ENCODE measurements at regions not wholly inside any gene's neighbourhood (a gene's known extent, or its start where the extent isn't known, plus 50 kb on each side); places are given as distances from the start of the nearest gene placed in this dataset.
A peak's percentile ranks its signal among the peaks of the same experiment; 100 is the strongest.

- no peak for ATAC-seq
- no peak for DNase-seq
Measured at GRCh38 chr5:110073534-110073933, 383.8 kb downstream of the MAN2A1 start.

GRCh38 chr5:110075656-110076055 is 385.9 kb downstream of the MAN2A1 start:
- DNase-seq (no peak), ATAC-seq (no peak)

GRCh38 chr5:110077147-110077546 is 387.4 kb downstream of the MAN2A1 start:
- DNase-seq (no peak), ATAC-seq (peak; percentile 55)

- DNase-seq, result no peak
- no peak for ATAC-seq
Measured at GRCh38 chr5:110082194-110082593, 392.5 kb downstream of the MAN2A1 start.

GRCh38 chr5:110082863-110083262 is 393.1 kb downstream of the MAN2A1 start:
- DNase-seq (no peak), ATAC-seq (no peak)

GRCh38 chr5:110085826-110086225 is 396.1 kb downstream of the MAN2A1 start:
- no peak for DNase-seq
- ATAC-seq, result no peak

- ATAC-seq (peak; percentile 94), DNase-seq (peak; percentile 58)
Measured at GRCh38 chr5:110086658-110087388, 397.1 kb downstream of the MAN2A1 start.

- ATAC-seq (no peak), DNase-seq (no peak)
Measured at GRCh38 chr5:110087829-110088228, 398.1 kb downstream of the MAN2A1 start.

GRCh38 chr5:110088676-110089436 is 399.1 kb downstream of the MAN2A1 start:
- peak; percentile 62 for ATAC-seq
- DNase-seq, result no peak

GRCh38 chr5:110092955-110093785 is 403.4 kb downstream of the MAN2A1 start:
- DNase-seq, result no peak

GRCh38 chr5:110094109-110094508 is 404.4 kb downstream of the MAN2A1 start:
- ATAC-seq (no peak), DNase-seq (no peak)

More at GRCh38 chr5:110092955-110093785, 403.4 kb downstream of the MAN2A1 start:
- ATAC-seq, result no peak

- ATAC-seq, result no peak
- no peak for DNase-seq
Measured at GRCh38 chr5:110094548-110094947, 404.8 kb downstream of the MAN2A1 start.

- DNase-seq (no peak), ATAC-seq (peak; percentile 56)
Measured at GRCh38 chr5:110096419-110096818, 406.7 kb downstream of the MAN2A1 start.

- ATAC-seq, result no peak
- DNase-seq, result no peak
Measured at GRCh38 chr5:110099572-110099971, 409.8 kb downstream of the MAN2A1 start.

GRCh38 chr5:110103081-110103480 is 413.4 kb downstream of the MAN2A1 start:
- ATAC-seq, result no peak
- no peak for DNase-seq

- no peak for DNase-seq
Measured at GRCh38 chr5:110104060-110104725, 414.5 kb downstream of the MAN2A1 start.

GRCh38 chr5:110104726-110105669 is 415.3 kb downstream of the MAN2A1 start:
- ATAC-seq (no peak), DNase-seq (no peak)

More at GRCh38 chr5:110104060-110104725, 414.5 kb downstream of the MAN2A1 start:
- peak; percentile 40 for ATAC-seq

- no peak for DNase-seq
Measured at GRCh38 chr5:110105692-110106091, 416.0 kb downstream of the MAN2A1 start.

GRCh38 chr5:110106750-110107149 is 417.0 kb downstream of the MAN2A1 start:
- DNase-seq (no peak), ATAC-seq (no peak)

More at GRCh38 chr5:110105692-110106091, 416.0 kb downstream of the MAN2A1 start:
- ATAC-seq, result no peak

GRCh38 chr5:110108520-110108919 is 418.8 kb downstream of the MAN2A1 start:
- ATAC-seq (no peak), DNase-seq (no peak)

- ATAC-seq (no peak), DNase-seq (no peak)
Measured at GRCh38 chr5:110109667-110110066, 419.9 kb downstream of the MAN2A1 start.

Data from stimulated activated naive CD8-positive, alpha-beta T cell treated with anti-CD3 and anti-CD28 coated beads, Interleukin-15, Interleukin-2, amounts not matched to agents 100 U/mL and 50 U/mL, for 24 hours (primary cell).